ENCODE measurements at regions not wholly inside any gene's neighbourhood (a gene's known extent, or its start where the extent isn't known, plus 50 kb on each side); places are given as distances from the start of the nearest gene placed in this dataset.

DNA sequence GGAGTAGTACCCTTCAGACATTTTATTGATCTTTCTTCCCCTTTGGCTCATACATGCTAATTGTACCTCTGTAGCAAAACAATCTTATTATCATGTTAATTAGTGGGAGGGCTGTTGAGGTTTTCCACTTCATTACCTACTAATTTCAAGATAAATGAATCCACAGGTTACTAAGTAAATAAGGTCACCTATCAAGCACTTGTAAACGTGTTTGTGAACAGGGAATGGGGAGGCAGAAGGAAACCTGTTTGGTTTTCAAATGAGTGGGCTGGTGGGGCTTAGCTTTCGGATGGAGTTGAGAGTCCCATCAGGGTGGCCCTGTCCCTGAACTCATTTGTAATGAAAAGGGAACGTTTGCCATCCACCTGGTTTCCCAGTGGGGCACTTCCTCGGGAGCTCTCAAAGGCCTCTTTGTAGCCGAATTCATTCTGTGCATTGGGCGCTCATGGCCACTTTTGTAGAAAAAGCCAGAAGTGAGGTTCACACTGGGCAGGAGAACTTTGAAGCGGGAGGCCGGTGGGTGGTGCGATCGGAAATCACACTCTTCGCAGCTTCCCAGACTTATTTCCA is 419.8 kb upstream of the NR2F2 start:
- no peak overlapping the region for H3K9ac ChIP-seq (ENCODE audit: low read length)
- H3K9me3 ChIP-seq (ENCODE audit: low read length), result peaks cover 19% of the 10 kb centered on the region
- no peaks in the 10 kb centered on the region for H3K36me3 ChIP-seq (ENCODE audit: insufficient read depth, low read length)
- no peaks in the 10 kb centered on the region for H3K4me1 ChIP-seq (ENCODE audit: low read length)
- no peaks in the 10 kb centered on the region for H3K27me3 ChIP-seq (ENCODE audit: low read length)
- no peak overlapping the region for H3K4me2 ChIP-seq (ENCODE audit: low read depth, low read length, poor library complexity, severe bottlenecking)
- H3K27ac ChIP-seq (ENCODE audit: low read length), result no peak overlapping the region
- no peak overlapping the region for H2AFZ ChIP-seq (ENCODE audit: low read length)
- no peak for DNase-seq
- H3K4me3 ChIP-seq (ENCODE audit: low read length), result no peak overlapping the region
- H3K79me2 ChIP-seq (ENCODE audit: low read length), result no peaks in the 10 kb centered on the region
- H3K9me2 ChIP-seq (replicated peaks; ENCODE audit: insufficient read depth, low read length), result no peaks in the 10 kb centered on the region
- H4K20me1 ChIP-seq (ENCODE audit: insufficient read depth, low read depth, low read length), result no peaks in the 10 kb centered on the region

DNA sequence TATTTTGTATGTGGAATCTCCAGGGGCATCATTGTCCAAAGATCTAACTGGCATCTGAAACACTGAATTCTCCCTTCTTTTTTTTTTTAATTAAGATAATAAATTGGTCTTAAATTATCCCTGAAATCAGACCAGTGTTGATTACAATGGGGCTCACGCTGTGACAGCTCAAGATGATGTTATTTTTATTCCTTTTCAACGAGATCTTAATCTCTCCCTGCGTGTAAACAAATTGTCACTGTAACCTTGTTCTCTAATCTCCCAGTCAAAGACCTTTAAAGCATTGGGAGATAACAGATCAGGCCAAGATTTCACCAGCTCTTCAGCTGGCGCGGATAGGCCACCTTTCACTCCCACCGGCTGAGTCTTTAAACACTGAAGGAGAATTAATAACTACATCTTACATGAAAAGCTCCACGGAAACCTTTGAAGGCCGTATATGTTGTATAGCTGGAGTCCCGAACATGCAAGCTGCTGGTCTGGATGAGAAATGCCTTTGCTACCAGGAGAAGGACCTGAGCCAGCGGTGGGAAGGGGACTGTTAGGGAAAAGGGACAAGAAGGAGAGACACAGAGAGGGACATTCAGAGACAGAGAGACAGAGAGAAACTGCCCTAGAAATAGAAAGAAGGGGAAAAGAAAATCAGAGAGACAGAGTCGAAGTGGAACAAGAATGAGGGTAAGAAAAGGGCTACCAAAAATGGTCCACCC is 418.8 kb upstream of the NR2F2 start:
- Histone ChIP-seq H3K27me3 (ENCODE audit: low read length) (no peaks in the 10 kb centered on the region), H3K9me3 (ENCODE audit: low read length) (peaks cover 25% of the 10 kb centered on the region), H3K4me1 (ENCODE audit: low read length) (no peaks in the 10 kb centered on the region), H3K79me2 (ENCODE audit: low read length) (no peaks in the 10 kb centered on the region), H3K9me2 (replicated peaks; ENCODE audit: insufficient read depth, low read length) (no peaks in the 10 kb centered on the region), H3K4me2 (ENCODE audit: low read depth, low read length, poor library complexity, severe bottlenecking) (no peak overlapping the region), H2AFZ (ENCODE audit: low read length) (no peak overlapping the region), H3K4me3 (ENCODE audit: low read length) (no peak overlapping the region), H4K20me1 (ENCODE audit: insufficient read depth, low read depth, low read length) (no peaks in the 10 kb centered on the region), H3K36me3 (ENCODE audit: insufficient read depth, low read length) (no peaks in the 10 kb centered on the region), H3K9ac (ENCODE audit: low read length) (no peak overlapping the region), H3K27ac (ENCODE audit: low read length) (no peak overlapping the region)
- no peak for DNase-seq

GRCh38 chr15:95912280-95912625 is 418.2 kb upstream of the NR2F2 start:
- Histone ChIP-seq H3K4me2 (ENCODE audit: low read depth, low read length, poor library complexity, severe bottlenecking) (no peak overlapping the region), H3K27me3 (ENCODE audit: low read length) (no peaks in the 10 kb centered on the region), H3K9me3 (ENCODE audit: low read length) (peaks cover 25% of the 10 kb centered on the region), H3K9ac (ENCODE audit: low read length) (no peak overlapping the region), H2AFZ (ENCODE audit: low read length) (no peak overlapping the region), H3K79me2 (ENCODE audit: low read length) (no peaks in the 10 kb centered on the region), H3K27ac (ENCODE audit: low read length) (no peak overlapping the region), H3K36me3 (ENCODE audit: insufficient read depth, low read length) (no peaks in the 10 kb centered on the region), H3K4me1 (ENCODE audit: low read length) (no peaks in the 10 kb centered on the region), H3K4me3 (ENCODE audit: low read length) (no peak overlapping the region), H3K9me2 (replicated peaks; ENCODE audit: insufficient read depth, low read length) (no peaks in the 10 kb centered on the region), H4K20me1 (ENCODE audit: insufficient read depth, low read depth, low read length) (no peaks in the 10 kb centered on the region)
- no peak for DNase-seq

GRCh38 chr15:95912728-95913127 is 417.8 kb upstream of the NR2F2 start:
- no peaks in the 10 kb centered on the region for H3K79me2 ChIP-seq (ENCODE audit: low read length)

DNA sequence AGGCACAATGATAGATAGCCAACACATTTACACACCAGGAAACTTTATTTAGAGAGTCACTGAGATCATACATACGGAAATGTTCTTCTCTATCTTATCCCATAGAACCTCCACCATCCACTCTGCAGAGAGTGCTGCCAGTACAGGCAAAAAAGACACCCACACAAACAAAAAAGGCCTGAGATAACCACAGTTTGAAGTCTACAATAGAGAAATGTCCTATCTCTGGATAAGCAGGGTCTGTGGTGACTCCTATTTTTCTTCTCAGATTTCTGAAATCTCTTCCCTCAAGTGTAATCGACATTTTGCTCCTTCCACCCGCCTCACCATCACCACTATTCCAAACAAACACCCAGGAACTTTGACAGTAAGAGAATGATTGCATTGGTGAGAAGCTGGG is 413.9 kb upstream of the NR2F2 start:
- no peak overlapping the region for H3K27ac ChIP-seq (ENCODE audit: low read length)
- no peaks in the 10 kb centered on the region for H3K79me2 ChIP-seq (ENCODE audit: low read length)
- H3K36me3 ChIP-seq (ENCODE audit: insufficient read depth, low read length), result no peaks in the 10 kb centered on the region
- H4K20me1 ChIP-seq (ENCODE audit: insufficient read depth, low read depth, low read length), result no peaks in the 10 kb centered on the region
- no peak for DNase-seq
- no peak overlapping the region for H2AFZ ChIP-seq (ENCODE audit: low read length)
- peaks cover 29% of the 10 kb centered on the region for H3K9me3 ChIP-seq (ENCODE audit: low read length)
- no peaks in the 10 kb centered on the region for H3K4me1 ChIP-seq (ENCODE audit: low read length)
- H3K4me2 ChIP-seq (ENCODE audit: low read depth, low read length, poor library complexity, severe bottlenecking), result no peak overlapping the region
- H3K4me3 ChIP-seq (ENCODE audit: low read length), result no peak overlapping the region
- H3K27me3 ChIP-seq (ENCODE audit: low read length), result no peaks in the 10 kb centered on the region
- no peaks in the 10 kb centered on the region for H3K9me2 ChIP-seq (replicated peaks; ENCODE audit: insufficient read depth, low read length)
- no peak overlapping the region for H3K9ac ChIP-seq (ENCODE audit: low read length)

More at GRCh38 chr15:95912728-95913127, 417.8 kb upstream of the NR2F2 start:
- Histone ChIP-seq H3K36me3 (ENCODE audit: insufficient read depth, low read length) (no peaks in the 10 kb centered on the region), H3K27ac (ENCODE audit: low read length) (no peak overlapping the region), H3K4me1 (ENCODE audit: low read length) (no peaks in the 10 kb centered on the region), H3K27me3 (ENCODE audit: low read length) (no peaks in the 10 kb centered on the region), H3K9me2 (replicated peaks; ENCODE audit: insufficient read depth, low read length) (no peaks in the 10 kb centered on the region), H3K9me3 (ENCODE audit: low read length) (peaks cover 24% of the 10 kb centered on the region), H4K20me1 (ENCODE audit: insufficient read depth, low read depth, low read length) (no peaks in the 10 kb centered on the region), H3K9ac (ENCODE audit: low read length) (no peak overlapping the region), H3K4me2 (ENCODE audit: low read depth, low read length, poor library complexity, severe bottlenecking) (no peak overlapping the region), H3K4me3 (ENCODE audit: low read length) (no peak overlapping the region), H2AFZ (ENCODE audit: low read length) (no peak overlapping the region)
- no peak for DNase-seq

DNA sequence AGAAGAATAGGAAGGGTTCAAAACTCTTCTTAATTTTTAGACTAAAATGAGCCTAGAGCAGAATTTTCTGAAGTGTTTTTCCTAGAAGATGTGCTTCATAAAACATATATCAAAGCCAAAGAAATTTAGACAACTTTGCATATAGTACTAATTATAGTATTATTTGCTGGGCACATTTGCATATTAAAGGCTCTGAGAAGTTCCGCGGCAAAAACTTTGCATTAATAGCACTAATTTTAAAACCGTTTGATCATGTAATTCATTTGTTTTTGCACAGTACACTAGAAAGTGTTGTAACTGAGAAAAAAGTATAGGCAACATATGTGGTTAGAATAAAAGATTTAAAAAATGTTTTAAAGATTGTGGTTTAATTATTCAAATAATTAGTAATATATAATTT is 412.0 kb upstream of the NR2F2 start:
- H3K9me2 ChIP-seq (replicated peaks; ENCODE audit: insufficient read depth, low read length), result no peaks in the 10 kb centered on the region
- no peaks in the 10 kb centered on the region for H4K20me1 ChIP-seq (ENCODE audit: insufficient read depth, low read depth, low read length)
- no peak for DNase-seq
- H3K79me2 ChIP-seq (ENCODE audit: low read length), result no peaks in the 10 kb centered on the region
- H3K36me3 ChIP-seq (ENCODE audit: insufficient read depth, low read length), result no peaks in the 10 kb centered on the region
- no peaks in the 10 kb centered on the region for H3K27me3 ChIP-seq (ENCODE audit: low read length)
- H3K4me3 ChIP-seq (ENCODE audit: low read length), result no peak overlapping the region
- H3K27ac ChIP-seq (ENCODE audit: low read length), result no peak overlapping the region
- H2AFZ ChIP-seq (ENCODE audit: low read length), result no peak overlapping the region
- H3K4me2 ChIP-seq (ENCODE audit: low read depth, low read length, poor library complexity, severe bottlenecking), result no peak overlapping the region
- no peak overlapping the region for H3K9ac ChIP-seq (ENCODE audit: low read length)
- H3K4me1 ChIP-seq (ENCODE audit: low read length), result no peaks in the 10 kb centered on the region
- peaks cover 29% of the 10 kb centered on the region for H3K9me3 ChIP-seq (ENCODE audit: low read length)

GRCh38 chr15:95919460-95919859 is 411.0 kb upstream of the NR2F2 start:
- no peak overlapping the region for H3K4me3 ChIP-seq (ENCODE audit: low read length)
- no peak overlapping the region for H2AFZ ChIP-seq (ENCODE audit: low read length)
- no peak for DNase-seq
- no peaks in the 10 kb centered on the region for H3K27me3 ChIP-seq (ENCODE audit: low read length)
- no peaks in the 10 kb centered on the region for H3K79me2 ChIP-seq (ENCODE audit: low read length)
- no peaks in the 10 kb centered on the region for H3K36me3 ChIP-seq (ENCODE audit: insufficient read depth, low read length)
- H4K20me1 ChIP-seq (ENCODE audit: insufficient read depth, low read depth, low read length), result no peaks in the 10 kb centered on the region
- H3K4me2 ChIP-seq (ENCODE audit: low read depth, low read length, poor library complexity, severe bottlenecking), result no peak overlapping the region
- H3K4me1 ChIP-seq (ENCODE audit: low read length), result no peaks in the 10 kb centered on the region
- H3K9me2 ChIP-seq (replicated peaks; ENCODE audit: insufficient read depth, low read length), result no peaks in the 10 kb centered on the region
- no peak overlapping the region for H3K27ac ChIP-seq (ENCODE audit: low read length)
- no peak overlapping the region for H3K9ac ChIP-seq (ENCODE audit: low read length)
- peaks cover 29% of the 10 kb centered on the region for H3K9me3 ChIP-seq (ENCODE audit: low read length)

DNA sequence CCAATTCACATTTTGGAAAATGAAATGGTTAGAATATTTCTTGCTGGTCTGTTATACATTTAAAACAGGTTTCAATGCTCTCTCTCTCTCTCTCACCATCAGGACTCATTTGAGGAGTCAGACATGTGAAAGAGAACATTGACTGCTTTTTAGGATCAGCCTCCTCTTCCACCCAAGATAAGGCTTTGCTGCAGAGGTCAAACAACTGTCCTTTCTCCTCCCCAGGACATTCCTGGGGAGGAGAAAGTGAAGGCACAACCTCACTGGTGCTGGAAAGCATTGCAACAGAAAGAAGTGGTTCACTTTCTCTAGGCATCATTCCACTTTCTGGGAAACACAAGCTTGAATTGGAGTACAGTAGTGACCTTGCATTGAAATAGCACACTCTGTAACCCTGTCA is 409.1 kb upstream of the NR2F2 start:
- Histone ChIP-seq H3K9me3 (ENCODE audit: low read length) (peaks cover 16% of the 10 kb centered on the region), H3K4me1 (ENCODE audit: low read length) (no peaks in the 10 kb centered on the region), H3K9ac (ENCODE audit: low read length) (no peak overlapping the region), H4K20me1 (ENCODE audit: insufficient read depth, low read depth, low read length) (no peaks in the 10 kb centered on the region), H3K27me3 (ENCODE audit: low read length) (no peaks in the 10 kb centered on the region), H3K79me2 (ENCODE audit: low read length) (no peaks in the 10 kb centered on the region), H3K9me2 (replicated peaks; ENCODE audit: insufficient read depth, low read length) (no peaks in the 10 kb centered on the region), H3K36me3 (ENCODE audit: insufficient read depth, low read length) (no peaks in the 10 kb centered on the region), H3K4me3 (ENCODE audit: low read length) (no peak overlapping the region), H3K4me2 (ENCODE audit: low read depth, low read length, poor library complexity, severe bottlenecking) (no peak overlapping the region), H3K27ac (ENCODE audit: low read length) (no peak overlapping the region), H2AFZ (ENCODE audit: low read length) (no peak overlapping the region)
- no peak for DNase-seq

Measured in Karpas-422 (cell line).